ENCODE measurements at regions not wholly inside any gene's neighbourhood (a gene's known extent, or its start where the extent isn't known, plus 50 kb on each side); places are given as distances from the start of the nearest gene placed in this dataset.

DNA sequence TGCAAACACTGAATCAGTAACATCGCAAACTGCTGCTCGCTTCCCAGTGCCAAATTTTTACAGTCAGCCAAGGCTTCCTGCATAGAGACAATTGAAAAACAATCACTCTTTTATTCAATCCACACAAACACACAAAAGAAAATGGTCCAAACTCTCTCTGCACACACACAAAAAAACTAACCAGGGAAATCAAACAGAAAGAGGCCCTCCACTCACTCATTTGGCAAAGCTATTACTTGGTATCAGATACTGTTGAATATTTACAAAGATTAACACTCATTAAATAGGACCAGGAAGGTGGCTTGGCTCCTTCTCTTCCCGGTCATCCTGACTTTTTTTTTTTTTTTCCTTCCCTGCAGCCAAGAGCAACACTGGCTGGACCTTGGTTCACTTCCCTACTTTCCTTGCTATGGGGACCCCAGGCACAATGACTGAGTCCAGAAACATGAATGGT, 62.4 kb upstream of the SPATA12 start:
- Mint-ChIP-seq H3K9me3 (ENCODE audit: low read depth) (no peaks in the 10 kb centered on the region), H3K36me3 (ENCODE audit: insufficient read depth) (no peaks in the 10 kb centered on the region), H3K27me3 (no peaks in the 10 kb centered on the region), H3K4me1 (ENCODE audit: low read depth) (peaks cover 16% of the 10 kb centered on the region), H3K4me3 (ENCODE audit: low read depth) (no peak overlapping the region), H3K27ac (peak overlapping the region; percentile 0)
- no peak for DNase-seq (ENCODE audit: low spot score, unreplicated experiment)
- TF ChIP-seq, protein P1, sequence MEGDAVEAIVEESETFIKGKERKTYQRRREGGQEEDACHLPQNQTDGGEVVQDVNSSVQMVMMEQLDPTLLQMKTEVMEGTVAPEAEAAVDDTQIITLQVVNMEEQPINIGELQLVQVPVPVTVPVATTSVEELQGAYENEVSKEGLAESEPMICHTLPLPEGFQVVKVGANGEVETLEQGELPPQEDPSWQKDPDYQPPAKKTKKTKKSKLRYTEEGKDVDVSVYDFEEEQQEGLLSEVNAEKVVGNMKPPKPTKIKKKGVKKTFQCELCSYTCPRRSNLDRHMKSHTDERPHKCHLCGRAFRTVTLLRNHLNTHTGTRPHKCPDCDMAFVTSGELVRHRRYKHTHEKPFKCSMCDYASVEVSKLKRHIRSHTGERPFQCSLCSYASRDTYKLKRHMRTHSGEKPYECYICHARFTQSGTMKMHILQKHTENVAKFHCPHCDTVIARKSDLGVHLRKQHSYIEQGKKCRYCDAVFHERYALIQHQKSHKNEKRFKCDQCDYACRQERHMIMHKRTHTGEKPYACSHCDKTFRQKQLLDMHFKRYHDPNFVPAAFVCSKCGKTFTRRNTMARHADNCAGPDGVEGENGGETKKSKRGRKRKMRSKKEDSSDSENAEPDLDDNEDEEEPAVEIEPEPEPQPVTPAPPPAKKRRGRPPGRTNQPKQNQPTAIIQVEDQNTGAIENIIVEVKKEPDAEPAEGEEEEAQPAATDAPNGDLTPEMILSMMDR (IDR thresholded peaks at IDR 0.05; ENCODE audit: unreplicated experiment) = no peak

DNA sequence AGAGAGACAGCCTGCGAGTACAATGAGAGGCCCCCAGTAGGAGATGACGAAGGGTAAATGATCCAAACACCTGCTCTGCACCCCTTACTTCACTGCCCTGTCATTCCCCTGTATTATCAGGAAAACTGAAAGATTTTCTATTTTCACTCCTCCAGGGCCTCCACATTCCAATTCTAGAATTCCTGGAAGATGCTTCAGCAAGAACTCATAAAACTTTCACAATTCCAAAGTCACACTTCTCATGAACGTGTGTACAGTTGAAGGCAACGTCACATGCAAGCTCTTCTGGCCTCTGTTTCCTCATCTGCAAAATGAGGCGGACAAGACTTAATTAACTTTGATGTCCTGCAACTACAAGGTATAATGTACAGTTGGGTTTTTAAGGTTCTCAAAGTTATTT, 62.8 kb upstream of the SPATA12 start:
- H3K4me1 Mint-ChIP-seq (ENCODE audit: low read depth) = peaks cover 18% of the 10 kb centered on the region

DNA sequence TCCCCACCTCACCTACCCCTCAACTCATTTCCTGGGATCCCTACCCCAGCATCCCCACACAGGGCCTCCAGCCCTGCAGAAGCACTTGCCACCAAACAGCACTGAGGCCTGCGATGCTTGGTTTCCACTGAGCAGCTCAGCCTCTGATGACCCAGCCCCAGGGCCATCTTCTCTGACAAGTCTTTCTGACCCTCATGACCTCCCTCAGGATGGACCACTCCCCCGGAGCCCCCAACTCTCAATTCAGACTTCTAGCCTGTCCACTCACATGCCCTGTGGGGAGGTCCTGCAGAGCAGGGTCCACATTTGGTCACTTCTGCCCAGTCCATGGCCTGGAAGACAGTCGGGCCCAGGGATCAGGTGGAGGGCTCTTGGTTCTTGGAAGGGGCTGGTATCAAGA, 63.4 kb upstream of the SPATA12 start:
- Mint-ChIP-seq H3K27ac (peak overlapping the region; percentile 73), H3K27me3 (no peaks in the 10 kb centered on the region), H3K9me3 (ENCODE audit: low read depth) (no peaks in the 10 kb centered on the region), H3K4me1 (ENCODE audit: low read depth) (peaks cover 23% of the 10 kb centered on the region), H3K4me3 (ENCODE audit: low read depth) (no peak overlapping the region), H3K36me3 (ENCODE audit: insufficient read depth) (no peaks in the 10 kb centered on the region)
- TF ChIP-seq, protein P1 (IDR thresholded peaks at IDR 0.05; ENCODE audit: unreplicated experiment) = no peak
- no peak for DNase-seq (ENCODE audit: low spot score, unreplicated experiment)

More for the DNA sequence above, 62.8 kb upstream of the SPATA12 start:
- Mint-ChIP-seq H3K9me3 (ENCODE audit: low read depth) (no peaks in the 10 kb centered on the region), H3K27me3 (no peaks in the 10 kb centered on the region), H3K36me3 (ENCODE audit: insufficient read depth) (no peaks in the 10 kb centered on the region), H3K27ac (peak overlapping the region; percentile 0), H3K4me3 (ENCODE audit: low read depth) (no peak overlapping the region)
- TF ChIP-seq, protein P1 (IDR thresholded peaks at IDR 0.05; ENCODE audit: unreplicated experiment) = no peak
- no peak for DNase-seq (ENCODE audit: low spot score, unreplicated experiment)

DNA sequence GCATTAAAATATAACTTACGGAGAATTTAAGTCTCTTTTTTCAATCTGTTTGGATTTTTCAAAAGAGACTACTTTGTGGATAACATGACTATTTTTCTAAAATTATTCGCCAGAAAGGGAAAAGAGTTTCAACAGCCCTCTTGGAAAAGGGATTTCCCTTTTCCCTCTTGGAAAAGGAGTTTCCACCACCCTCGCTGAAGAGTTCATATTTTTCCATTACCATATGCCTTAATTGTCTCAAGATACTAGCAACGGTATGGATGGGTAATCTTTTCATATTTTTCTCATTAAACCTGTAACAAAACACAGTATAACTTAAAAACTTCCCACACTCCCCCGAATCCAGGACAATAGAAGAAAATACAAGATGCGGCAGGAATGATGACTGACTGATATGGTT, 66.1 kb upstream of the SPATA12 start:
- H3K36me3 Mint-ChIP-seq (ENCODE audit: insufficient read depth) = no peaks in the 10 kb centered on the region
- H3K4me3 Mint-ChIP-seq (ENCODE audit: low read depth) = no peak overlapping the region
- DNase-seq (ENCODE audit: low spot score, unreplicated experiment) = no peak
- H3K27me3 Mint-ChIP-seq = no peaks in the 10 kb centered on the region
- TF ChIP-seq, protein P1 (IDR thresholded peaks at IDR 0.05; ENCODE audit: unreplicated experiment) = no peak
- no peaks in the 10 kb centered on the region for H3K9me3 Mint-ChIP-seq (ENCODE audit: low read depth)
- peaks cover 46% of the 10 kb centered on the region for H3K4me1 Mint-ChIP-seq (ENCODE audit: low read depth)
- no peak overlapping the region for H3K27ac Mint-ChIP-seq

DNA sequence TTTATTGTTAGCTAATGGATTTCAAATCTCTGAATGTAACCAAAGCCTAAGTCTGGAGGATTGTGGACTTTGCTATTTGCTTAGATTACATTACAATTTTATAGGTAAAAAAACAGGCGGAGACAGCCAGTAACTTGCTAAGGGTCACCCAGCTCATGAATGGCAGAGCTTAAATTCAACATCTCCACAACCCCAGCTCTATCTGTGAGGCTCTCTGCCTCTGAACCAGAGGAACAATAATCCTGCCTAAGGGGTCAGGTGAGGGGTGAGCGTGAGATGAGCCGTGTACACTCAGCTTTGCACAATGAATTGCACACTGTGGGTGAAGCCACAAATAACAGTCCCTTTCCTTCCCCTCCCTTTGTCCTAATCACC, 69.8 kb upstream of the SPATA12 start:
- no peak overlapping the region for H3K4me3 Mint-ChIP-seq (ENCODE audit: low read depth)
- H3K27ac Mint-ChIP-seq = peak overlapping the region; percentile 54

More for the DNA sequence above, 69.8 kb upstream of the SPATA12 start:
- no peaks in the 10 kb centered on the region for H3K9me3 Mint-ChIP-seq (ENCODE audit: low read depth)
- DNase-seq (ENCODE audit: low spot score, unreplicated experiment) = no peak
- H3K27me3 Mint-ChIP-seq = no peaks in the 10 kb centered on the region
- H3K4me1 Mint-ChIP-seq (ENCODE audit: low read depth) = peaks cover 39% of the 10 kb centered on the region
- no peaks in the 10 kb centered on the region for H3K36me3 Mint-ChIP-seq (ENCODE audit: insufficient read depth)
- TF ChIP-seq, protein P1 (IDR thresholded peaks at IDR 0.05; ENCODE audit: unreplicated experiment) = no peak
